ENCODE measurements at regions not wholly inside any gene's neighbourhood (a gene's known extent, or its start where the extent isn't known, plus 50 kb on each side); places are given as distances from the start of the nearest gene placed in this dataset.

- no peaks in the 10 kb centered on the region for H3K27me3 ChIP-seq (ENCODE audit: control insufficient read depth, insufficient read depth, low read length)
- TF ChIP-seq CTCF (conservative IDR thresholded peaks at IDR 0.05 in 1 of 2, IDR thresholded peaks at IDR 0.05 in 1 of 2; ENCODE audit: low read depth in 1 of 2, low read length in 2 of 2) (no peak), EZH2 (IDR thresholded peaks at IDR 0.05; ENCODE audit: low read length, missing control alignments) (no peak)
Measured at GRCh38 chr7:155402941-155403340, 55.0 kb upstream of the EN2 start.

GRCh38 chr7:155404976-155405375 lies 53.0 kb upstream of the EN2 start:
- Histone ChIP-seq H3K27ac (ENCODE audit: insufficient read depth, low read length) (no peak overlapping the region), H3K9me3 (ENCODE audit: control insufficient read depth, insufficient read depth, low read depth, low read length) (no peaks in the 10 kb centered on the region), H3K4me3 (replicated peaks in 1 of 4; ENCODE audit: control extremely low read depth in 1 of 4, insufficient read depth in 1 of 4, low read depth in 3 of 4, low read length in 4 of 4) (no peak overlapping the region), H3K36me3 (ENCODE audit: control insufficient read depth, insufficient read depth, low read length) (no peaks in the 10 kb centered on the region), H3K79me2 (ENCODE audit: control insufficient read depth, insufficient read depth, low read length) (no peaks in the 10 kb centered on the region), H3K4me1 (ENCODE audit: control insufficient read depth, extremely low read depth, insufficient read depth, low read length) (no peaks in the 10 kb centered on the region), H3K4me2 (ENCODE audit: extremely low read depth, insufficient read depth, low read length) (no peak overlapping the region), H2AFZ (ENCODE audit: low read length) (no peak overlapping the region), H3K27me3 (ENCODE audit: control insufficient read depth, insufficient read depth, low read length) (no peaks in the 10 kb centered on the region), H4K20me1 (ENCODE audit: control insufficient read depth, extremely low read depth, insufficient read depth, low read length) (no peaks in the 10 kb centered on the region), H3K9ac (ENCODE audit: insufficient read depth, low read length) (no peak overlapping the region)
- no peak for DNase-seq (ENCODE audit: low read depth in 2 of 2)
- no peak for TF ChIP-seq CTCF (conservative IDR thresholded peaks at IDR 0.05 in 1 of 2, IDR thresholded peaks at IDR 0.05 in 1 of 2; ENCODE audit: low read depth in 1 of 2, low read length in 2 of 2)
- no peak for TF ChIP-seq EZH2 (IDR thresholded peaks at IDR 0.05; ENCODE audit: low read length, missing control alignments)

More at GRCh38 chr7:155402941-155403340, 55.0 kb upstream of the EN2 start:
- no peaks in the 10 kb centered on the region for H3K79me2 ChIP-seq (ENCODE audit: control insufficient read depth, insufficient read depth, low read length)
- H3K4me3 ChIP-seq (replicated peaks in 1 of 4; ENCODE audit: control extremely low read depth in 1 of 4, insufficient read depth in 1 of 4, low read depth in 3 of 4, low read length in 4 of 4): no peak overlapping the region
- H2AFZ ChIP-seq (ENCODE audit: low read length): no peak overlapping the region
- H3K9me3 ChIP-seq (ENCODE audit: control insufficient read depth, insufficient read depth, low read depth, low read length): no peaks in the 10 kb centered on the region
- no peaks in the 10 kb centered on the region for H3K4me1 ChIP-seq (ENCODE audit: control insufficient read depth, extremely low read depth, insufficient read depth, low read length)
- no peak overlapping the region for H3K4me2 ChIP-seq (ENCODE audit: extremely low read depth, insufficient read depth, low read length)
- no peak for DNase-seq (ENCODE audit: low read depth in 2 of 2)
- H3K27ac ChIP-seq (ENCODE audit: insufficient read depth, low read length): no peak overlapping the region
- H3K9ac ChIP-seq (ENCODE audit: insufficient read depth, low read length): no peak overlapping the region
- no peaks in the 10 kb centered on the region for H3K36me3 ChIP-seq (ENCODE audit: control insufficient read depth, insufficient read depth, low read length)
- H4K20me1 ChIP-seq (ENCODE audit: control insufficient read depth, extremely low read depth, insufficient read depth, low read length): no peaks in the 10 kb centered on the region

GRCh38 chr7:155405399-155406318 lies 52.3 kb upstream of the EN2 start:
- Histone ChIP-seq H3K79me2 (ENCODE audit: control insufficient read depth, insufficient read depth, low read length) (no peaks in the 10 kb centered on the region), H3K4me1 (ENCODE audit: control insufficient read depth, extremely low read depth, insufficient read depth, low read length) (no peaks in the 10 kb centered on the region), H3K27me3 (ENCODE audit: control insufficient read depth, insufficient read depth, low read length) (no peaks in the 10 kb centered on the region), H3K9ac (ENCODE audit: insufficient read depth, low read length) (no peak overlapping the region), H4K20me1 (ENCODE audit: control insufficient read depth, extremely low read depth, insufficient read depth, low read length) (no peaks in the 10 kb centered on the region), H2AFZ (ENCODE audit: low read length) (no peak overlapping the region), H3K4me3 (replicated peaks in 1 of 4; ENCODE audit: control extremely low read depth in 1 of 4, insufficient read depth in 1 of 4, low read depth in 3 of 4, low read length in 4 of 4) (no peak overlapping the region), H3K4me2 (ENCODE audit: extremely low read depth, insufficient read depth, low read length) (no peak overlapping the region), H3K36me3 (ENCODE audit: control insufficient read depth, insufficient read depth, low read length) (no peaks in the 10 kb centered on the region), H3K27ac (ENCODE audit: insufficient read depth, low read length) (no peak overlapping the region), H3K9me3 (ENCODE audit: control insufficient read depth, insufficient read depth, low read depth, low read length) (no peaks in the 10 kb centered on the region)
- DNase-seq (ENCODE audit: low read depth in 2 of 2): no peak
- no peak for TF ChIP-seq EZH2 (IDR thresholded peaks at IDR 0.05; ENCODE audit: low read length, missing control alignments)
- no peak for TF ChIP-seq CTCF (conservative IDR thresholded peaks at IDR 0.05 in 1 of 2, IDR thresholded peaks at IDR 0.05 in 1 of 2; ENCODE audit: low read depth in 1 of 2, low read length in 2 of 2)

Data from fibroblast of lung (primary cell).